GM12878 (cell line): ENCODE measurements at regions not wholly inside any gene's neighbourhood (a gene's known extent, or its start where the extent isn't known, plus 50 kb on each side); places are given as distances from the start of the nearest gene placed in this dataset.

Source experiments
- ATAC-seq: fragments of 200-7000 bp; cut with Tn5 transposase; 3 replicates; pipeline ENCODE4 v1.9.1; 2020; ENCODE audit warnings: mild to moderate bottlenecking, moderate library complexity
- BruUV-seq: library from RNA; stranded (reverse); fragments of 400-500 nt; replicated peaks from 2 replicates; lab custom pipeline; 2021; lab: Mats Ljungman, UMichigan
- CTCF ChIA-PET: fragments of 300-600 bp; sonication (Branson Sonifier 250); formaldehyde crosslinking; extraction: SDS; loops from one replicate; lab custom pipeline; 2021; ENCODE audit warnings: inconsistent platforms; lab: Yijun Ruan, JAX
- POLR2A ChIA-PET: fragments of 350-600 bp; formaldehyde crosslinking; extraction: SDS; loops from one replicate; lab custom pipeline; 2021; ENCODE audit warnings: inconsistent platforms; lab: Charles Lee
- RAD21 ChIA-PET: fragments of 300-600 bp; sonication (Branson Sonifier 250); formaldehyde crosslinking; loops from one replicate; lab custom pipeline; 2023; ENCODE audit warnings: antibody characterized with exemption; ENCODE audit not compliant: unreplicated experiment; lab: Charles Lee
- SMC1A ChIA-PET: fragments of 300-600 bp; sonication (Branson Sonifier 250); formaldehyde crosslinking; loops from one replicate; lab custom pipeline; 2023; ENCODE audit not compliant: unreplicated experiment, uncharacterized antibody; lab: Charles Lee
- DNase-seq: peaks from one replicate; pipeline ENCODE4 v3.0.0-alpha.2; 2011; ENCODE audit warnings: low read depth, low spot score
- FAIRE-seq: peaks from 3 replicates; lab custom pipeline; 2011; peaks lifted over from hg19 to GRCh38; lab: Jason Lieb, UNC
- H2AFZ ChIP-seq: 2 replicates; pipeline ENCODE4 v1.6.0; 2011; ENCODE audit warnings: low read depth, low read length, control low read depth; ENCODE audit not compliant: control insufficient read depth
- H3K27ac ChIP-seq: 2 replicates; pipeline ENCODE4 v1.5.1; 2011; ENCODE audit warnings: control low read depth; ENCODE audit not compliant: control insufficient read depth, insufficient read depth
- H3K27me3 ChIP-seq, 2 experiments: replicated peaks in 1 of 2; 2 replicates each; pipeline versions ENCODE4 v1.6.0 to v1.6.1; 2011; ENCODE audit warnings: low read length in 1 of 2; ENCODE audit not compliant: control insufficient read depth in 2 of 2, insufficient read depth in 2 of 2
- H3K36me3 ChIP-seq, 2 experiments: 2 replicates each; pipeline ENCODE4 v1.5.1; 2011; ENCODE audit warnings: low read length in 1 of 2; ENCODE audit not compliant: control insufficient read depth in 2 of 2, insufficient read depth in 2 of 2
- H3K4me1 ChIP-seq: 2 replicates; pipeline ENCODE4 v1.6.1; 2011; ENCODE audit warnings: mild to moderate bottlenecking, low read length, moderate library complexity, mixed read lengths; ENCODE audit not compliant: control insufficient read depth, insufficient read depth
- H3K4me2 ChIP-seq: 2 replicates; pipeline ENCODE4 v1.6.0; 2011; ENCODE audit warnings: control low read depth; ENCODE audit not compliant: control insufficient read depth, insufficient read depth
- H3K4me3 ChIP-seq: fragments of 200-600 bp; sonication (generic); 2 replicates; pipeline ENCODE4 v1.5.1; 2016
- H3K79me2 ChIP-seq: 2 replicates; pipeline ENCODE4 v1.6.0; 2011; ENCODE audit warnings: low read length; ENCODE audit not compliant: control insufficient read depth, insufficient read depth
- H3K9ac ChIP-seq: 2 replicates; pipeline ENCODE4 v1.8.0; 2011; ENCODE audit warnings: low read length, control low read depth, mixed read lengths; ENCODE audit not compliant: control insufficient read depth, insufficient read depth
- H3K9me3 ChIP-seq: replicated peaks from 3 replicates; pipeline ENCODE4 v1.5.1; 2011; ENCODE audit warnings: mild to moderate bottlenecking, low read length; ENCODE audit not compliant: control insufficient read depth, insufficient read depth
- H4K20me1 ChIP-seq: 2 replicates; pipeline ENCODE4 v1.6.0; 2011; ENCODE audit not compliant: control insufficient read depth, insufficient read depth
- CBX3 ChIP-seq: fragments of 200-600 bp; sonication (generic); IDR thresholded peaks from 2 replicates; pipeline ENCODE4 v1.6.1; 2016; ENCODE audit warnings: low read depth, borderline replicate concordance
- E2F8 ChIP-seq: fragments of 450-650 bp; IDR thresholded peaks from 2 replicates; pipeline ENCODE4 v1.6.1; 2018; ENCODE audit warnings: mild to moderate bottlenecking, low read depth, moderate library complexity; ENCODE audit not compliant: partially characterized antibody
- IKZF1 ChIP-seq: fragments of 450-650 bp; conservative IDR thresholded peaks from 2 replicates; pipeline ENCODE4 v1.6.1; 2017; ENCODE audit warnings: antibody characterized with exemption, mild to moderate bottlenecking
- JUNB ChIP-seq: IDR thresholded peaks from 2 replicates; pipeline ENCODE4 v1.6.1; 2016; ENCODE audit warnings: antibody characterized with exemption, mild to moderate bottlenecking
- MEF2A ChIP-seq: IDR thresholded peaks from 2 replicates; pipeline ENCODE4 v1.6.1; 2011; ENCODE audit warnings: low read depth, mild to moderate bottlenecking, low read length, moderate library complexity; ENCODE audit not compliant: insufficient read depth
- NFXL1 ChIP-seq: fragments of 450-650 bp; IDR thresholded peaks from 2 replicates; pipeline ENCODE4 v1.6.1; 2017; ENCODE audit warnings: antibody characterized with exemption, mild to moderate bottlenecking, borderline replicate concordance
- PAX8 ChIP-seq: fragments of 450-650 bp; IDR thresholded peaks from 2 replicates; pipeline ENCODE4 v1.6.1; 2017; ENCODE audit warnings: mild to moderate bottlenecking, moderate library complexity
- RAD21 ChIP-seq: IDR thresholded peaks from 2 replicates; pipeline ENCODE4 v1.6.1; 2011; ENCODE audit warnings: mild to moderate bottlenecking, low read depth, low read length, moderate library complexity; ENCODE audit not compliant: insufficient read depth
- SP1 ChIP-seq: IDR thresholded peaks from one replicate; pipeline ENCODE4 v1.6.1; 2011; ENCODE audit warnings: low read depth, low read length
- STAT1 ChIP-seq: fragments of 450-650 bp; conservative IDR thresholded peaks from 2 replicates; pipeline ENCODE4 v1.6.1; 2014; ENCODE audit warnings: antibody characterized with exemption, mild to moderate bottlenecking
- ZNF622 ChIP-seq: fragments of 450-650 bp; IDR thresholded peaks from 2 replicates; pipeline ENCODE4 v1.6.1; 2017; ENCODE audit warnings: mild to moderate bottlenecking, inconsistent platforms
- WGBS: methylation state at CpG from one replicate; pipeline ENCODE4 v1.1.6; 2016; ENCODE audit warnings: low lambda C conversion rate; ENCODE audit not compliant: insufficient replicate concordance, insufficient coverage; ENCODE audit errors: missing lambda C conversion rate; 5-methylcytosine and 5-hydroxymethylcytosine counted together
- in situ Hi-C: fragments of 300-500 bp; cut with MboI; formaldehyde crosslinking; loops from 9 replicates; pipeline ENCODE4 v1.14.3; 2018; ENCODE audit warnings: mixed read lengths
- intact Hi-C: fragments of 100-400 bp; cut with micrococcal nuclease; formaldehyde crosslinking; loops from one replicate; pipeline ENCODE4 v1.14.2; 2022; ENCODE audit not compliant: unreplicated experiment

GRCh38 chr10:113269333-113269732 is 283.5 kb upstream of the HABP2 start:
- intact Hi-C loops, result loop anchor here (10.0 kb wide), 1 partner anchor 545 kb away; no protein-coding TSS in a partner anchor
- H3K9me3 ChIP-seq, result no peaks in the 10 kb centered on the region
- no TSS peak for BruUV-seq
- H3K4me1 ChIP-seq, result no peaks in the 10 kb centered on the region
- 0% methylated on average over 1 of the region's 2 CpGs for WGBS
- POLR2A ChIA-PET, result no interaction called here
- RAD21 ChIA-PET, result no interaction called here
- no peaks in the 10 kb centered on the region; a peak in 1 of 4 replicates for H3K27me3 ChIP-seq
- H3K9ac ChIP-seq, result no peak overlapping the region
- H3K4me3 ChIP-seq, result no peak overlapping the region
- H3K36me3 ChIP-seq, result no peaks in the 10 kb centered on the region
- CTCF ChIA-PET, result no interaction called here
- no peak for TF ChIP-seq JUNB
- no peak for TF ChIP-seq IKZF1
- TF ChIP-seq ZNF622, result no peak
- TF ChIP-seq CBX3, result no peak
- no peak for TF ChIP-seq MEF2A
- TF ChIP-seq SP1, result no peak
- no peak for TF ChIP-seq STAT1
- TF ChIP-seq E2F8, result no peak
- no peak for TF ChIP-seq NFXL1
- no peak for TF ChIP-seq RAD21
- no peak for TF ChIP-seq PAX8
- H4K20me1 ChIP-seq, result no peaks in the 10 kb centered on the region
- H2AFZ ChIP-seq, result no peak overlapping the region
- no peaks in the 10 kb centered on the region for H3K79me2 ChIP-seq
- ATAC-seq (no peak), DNase-seq (no peak), FAIRE-seq (no peak)
- no peak overlapping the region for H3K27ac ChIP-seq
- no peak overlapping the region for H3K4me2 ChIP-seq
- SMC1A ChIA-PET, result interaction anchor here (0.8 kb wide), 1 partner anchor 38 kb away, joined by 4 read pairs; no protein-coding TSS in a partner anchor
- in situ Hi-C loops, result no loop called here
